CD14-positive monocyte (primary cell): ENCODE measurements at regions not wholly inside any gene's neighbourhood (a gene's known extent, or its start where the extent isn't known, plus 50 kb on each side); places are given as distances from the start of the nearest gene placed in this dataset.

ENCODE experiments used
- DNase-seq, 3 donors: peaks; one replicate each; pipeline ENCODE4 v3.0.0-alpha.2; 2011 to 2022
- H2AFZ ChIP-seq: 2 replicates; pipeline ENCODE4 v1.6.0; 2012; ENCODE audit warnings: mild to moderate bottlenecking, low read depth, low read length, inconsistent platforms; ENCODE audit not compliant: insufficient read depth, poor library complexity, severe bottlenecking
- H3K27ac ChIP-seq, 2 donors: 1 replicate in 1 of 2; 2 replicates in 1 of 2; pipeline ENCODE4 v1.5.1; 2012 to 2013; ENCODE audit warnings: low read length in 2 of 2, control low read depth in 1 of 2, inconsistent platforms in 1 of 2, low read depth in 1 of 2, mild to moderate bottlenecking in 1 of 2
- H3K27me3 ChIP-seq, 2 donors: one replicate each; pipeline versions ENCODE4 v1.6.0 to v1.6.1; 2011 to 2013; ENCODE audit warnings: low read length in 2 of 2; ENCODE audit not compliant: control insufficient read depth in 2 of 2, insufficient read depth in 2 of 2
- H3K36me3 ChIP-seq, 2 donors: replicated peaks in 1 of 2; 1 replicate in 1 of 2; 2 replicates in 1 of 2; pipeline versions ENCODE4 v1.5.1 to v1.6.1; 2012 to 2013; ENCODE audit warnings: low read length in 2 of 2, control low read depth in 1 of 2, inconsistent platforms in 1 of 2, mild to moderate bottlenecking in 1 of 2; ENCODE audit not compliant: insufficient read depth in 2 of 2, control insufficient read depth in 1 of 2
- H3K4me1 ChIP-seq, 2 donors: 1 replicate in 1 of 2; 2 replicates in 1 of 2; pipeline versions ENCODE4 v1.5.1 to v1.6.1; 2012 to 2013; ENCODE audit warnings: low read length in 2 of 2, control low read depth in 1 of 2, inconsistent platforms in 1 of 2, mild to moderate bottlenecking in 1 of 2, moderate library complexity in 1 of 2; ENCODE audit not compliant: insufficient read depth in 2 of 2, control insufficient read depth in 1 of 2
- H3K4me2 ChIP-seq: replicated peaks from 2 replicates; pipeline ENCODE3; 2012; ENCODE audit warnings: low read length, moderate library complexity, mild to moderate bottlenecking; ENCODE audit not compliant: poor library complexity, severe bottlenecking; ENCODE audit errors: extremely low read depth
- H3K4me3 ChIP-seq, 3 experiments: fragments of 200-600 bp in 1 of 3; sonication (generic) in 1 of 3; replicated peaks in 1 of 3; 1 replicate in 2 of 3; 2 replicates in 1 of 3; pipeline ENCODE4 v1.5.1; 2011 to 2013; ENCODE audit warnings: low read length in 3 of 3, mild to moderate bottlenecking in 3 of 3, control low read depth in 2 of 3, low read depth in 2 of 3, inconsistent platforms in 1 of 3, moderate library complexity in 1 of 3
- H3K79me2 ChIP-seq: 2 replicates; pipeline ENCODE4 v1.6.0; 2012; ENCODE audit warnings: mild to moderate bottlenecking, control low read depth, inconsistent platforms, low read length, moderate library complexity; ENCODE audit not compliant: insufficient read depth
- H3K9ac ChIP-seq: 2 replicates; pipeline ENCODE4 v1.6.0; 2017; ENCODE audit warnings: low read length, mild to moderate bottlenecking; ENCODE audit not compliant: insufficient read depth, poor library complexity, severe bottlenecking
- H3K9me3 ChIP-seq, 2 donors: replicated peaks in 1 of 2; 1 replicate in 1 of 2; 2 replicates in 1 of 2; pipeline versions ENCODE4 v1.5.1 to v1.6.1; 2012 to 2013; ENCODE audit warnings: low read length in 2 of 2, control low read depth in 1 of 2; ENCODE audit not compliant: control insufficient read depth in 1 of 2, insufficient read depth in 1 of 2
- H4K20me1 ChIP-seq: 2 replicates; pipeline ENCODE4 v1.6.0; 2012; ENCODE audit warnings: mild to moderate bottlenecking, low read length, control low read depth, moderate library complexity; ENCODE audit not compliant: insufficient read depth
- H3K27ac Mint-ChIP-seq, 7 donors: one replicate each; pipeline ENCODE4 v1.8.0; 2020; ENCODE audit warnings: mild to moderate bottlenecking in 7 of 7, mixed read lengths in 7 of 7, moderate library complexity in 6 of 7, inconsistent platforms in 2 of 7
- H3K27me3 Mint-ChIP-seq, 3 donors: one replicate each; pipeline ENCODE4 v1.8.0; 2021 to 2022; ENCODE audit warnings: low read depth in 3 of 3, mild to moderate bottlenecking in 3 of 3, mixed read lengths in 3 of 3, moderate library complexity in 3 of 3, inconsistent platforms in 1 of 3
- H3K36me3 Mint-ChIP-seq, 2 donors: one replicate each; pipeline ENCODE4 v1.8.0; 2020; ENCODE audit warnings: mixed read lengths in 2 of 2, inconsistent platforms in 1 of 2, mild to moderate bottlenecking in 1 of 2
- H3K4me1 Mint-ChIP-seq: one replicate; pipeline ENCODE4 v1.8.0; 2020; ENCODE audit warnings: mild to moderate bottlenecking, mixed read lengths
- H3K4me3 Mint-ChIP-seq, 2 donors: one replicate each; pipeline ENCODE4 v1.8.0; 2020; ENCODE audit warnings: mild to moderate bottlenecking in 2 of 2, mixed read lengths in 2 of 2, moderate library complexity in 1 of 2
- H3K9me3 Mint-ChIP-seq, 7 donors: one replicate each; pipeline ENCODE4 v1.8.0; 2020 to 2022; ENCODE audit warnings: mixed read lengths in 7 of 7, mild to moderate bottlenecking in 6 of 7, moderate library complexity in 6 of 7, inconsistent platforms in 2 of 7
- WGBS: methylation state at CpG from one replicate; pipeline ENCODE4 v1.1.5; 2013; ENCODE audit warnings: missing lambda C conversion rate; ENCODE audit not compliant: insufficient coverage; 5-methylcytosine and 5-hydroxymethylcytosine counted together
- intact Hi-C, 2 donors: fragments of 100-400 bp; cut with micrococcal nuclease; formaldehyde crosslinking; loops; one replicate each; pipeline versions ENCODE4 v1.15.0 to v1.15.1; 2023
- TF ChIP-seq, protein P1 (sequence below): fragments of 200-600 bp; IDR thresholded peaks from one replicate; pipeline ENCODE4 v1.8.0; 2022; ENCODE audit warnings: antibody characterized with exemption, mild to moderate bottlenecking

DNA sequence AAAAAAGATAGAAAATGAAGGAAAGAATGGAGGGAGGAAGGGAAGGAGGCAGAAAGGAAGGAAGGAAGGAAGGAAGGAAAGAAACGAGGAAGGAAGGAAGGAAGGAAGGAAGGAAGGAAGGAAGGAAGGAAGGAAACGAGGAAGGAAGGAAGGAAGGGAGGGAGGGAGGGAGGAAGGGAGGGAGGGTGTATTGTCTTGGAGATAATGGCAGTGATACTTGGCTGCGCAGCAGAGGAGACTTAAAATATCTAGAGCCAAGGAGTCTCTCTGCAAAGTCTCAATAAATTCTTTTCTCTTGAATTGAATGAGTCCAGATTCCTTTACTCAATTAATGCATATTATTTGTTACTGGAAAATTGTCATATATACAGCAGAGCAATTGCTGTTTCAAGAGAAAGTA, 1059.7 kb downstream of the ZPLD1 start:
- Histone ChIP-seq H3K27ac (no peak overlapping the region), H4K20me1 (no peaks in the 10 kb centered on the region), H3K4me1 (no peaks in the 10 kb centered on the region), H3K4me2 (no peak overlapping the region), H2AFZ (no peak overlapping the region), H3K79me2 (no peaks in the 10 kb centered on the region), H3K4me3 (no peak overlapping the region), H3K36me3 (no peaks in the 10 kb centered on the region), H3K9ac (no peak overlapping the region), H3K9me3 (no peaks in the 10 kb centered on the region), H3K27me3 (no peaks in the 10 kb centered on the region)
- Mint-ChIP-seq H3K27me3 (no peaks in the 10 kb centered on the region), H3K36me3 (no peaks in the 10 kb centered on the region), H3K4me1 (no peaks in the 10 kb centered on the region), H3K27ac (no peak overlapping the region), H3K4me3 (no peak overlapping the region), H3K9me3 (peaks cover 0 to 6% (median 3%) of the 10 kb centered on the region in 7 donors)
- TF ChIP-seq, protein P1, sequence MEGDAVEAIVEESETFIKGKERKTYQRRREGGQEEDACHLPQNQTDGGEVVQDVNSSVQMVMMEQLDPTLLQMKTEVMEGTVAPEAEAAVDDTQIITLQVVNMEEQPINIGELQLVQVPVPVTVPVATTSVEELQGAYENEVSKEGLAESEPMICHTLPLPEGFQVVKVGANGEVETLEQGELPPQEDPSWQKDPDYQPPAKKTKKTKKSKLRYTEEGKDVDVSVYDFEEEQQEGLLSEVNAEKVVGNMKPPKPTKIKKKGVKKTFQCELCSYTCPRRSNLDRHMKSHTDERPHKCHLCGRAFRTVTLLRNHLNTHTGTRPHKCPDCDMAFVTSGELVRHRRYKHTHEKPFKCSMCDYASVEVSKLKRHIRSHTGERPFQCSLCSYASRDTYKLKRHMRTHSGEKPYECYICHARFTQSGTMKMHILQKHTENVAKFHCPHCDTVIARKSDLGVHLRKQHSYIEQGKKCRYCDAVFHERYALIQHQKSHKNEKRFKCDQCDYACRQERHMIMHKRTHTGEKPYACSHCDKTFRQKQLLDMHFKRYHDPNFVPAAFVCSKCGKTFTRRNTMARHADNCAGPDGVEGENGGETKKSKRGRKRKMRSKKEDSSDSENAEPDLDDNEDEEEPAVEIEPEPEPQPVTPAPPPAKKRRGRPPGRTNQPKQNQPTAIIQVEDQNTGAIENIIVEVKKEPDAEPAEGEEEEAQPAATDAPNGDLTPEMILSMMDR: no peak
- intact Hi-C loops: no loop called here
- WGBS: no CpG with 5 or more reads among the region's 3 CpGs
- DNase-seq: no peak

DNA sequence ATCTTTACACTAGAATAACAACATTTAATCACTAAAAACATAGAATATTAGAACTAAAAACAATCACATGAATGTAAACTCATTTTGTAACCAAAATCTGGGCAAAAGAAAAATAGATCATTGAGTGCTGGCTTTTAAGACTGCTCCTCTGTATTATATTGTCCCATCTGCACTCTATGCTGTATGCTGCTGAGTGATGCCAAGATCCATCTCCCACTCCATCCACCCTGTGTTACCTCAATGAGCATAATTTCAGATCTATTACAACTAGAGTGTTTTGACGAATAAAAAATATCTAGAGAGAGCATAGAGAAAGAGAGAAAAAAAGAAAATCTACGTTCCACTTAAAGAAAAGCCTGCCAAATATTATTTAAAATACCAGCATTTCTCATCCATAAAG, 1060.4 kb downstream of the ZPLD1 start:
- no CpG with 5 or more reads among the region's 2 CpGs for WGBS
- Histone ChIP-seq H3K4me3 (no peak overlapping the region), H4K20me1 (no peaks in the 10 kb centered on the region), H3K9me3 (no peaks in the 10 kb centered on the region), H2AFZ (no peak overlapping the region), H3K79me2 (no peaks in the 10 kb centered on the region), H3K9ac (no peak overlapping the region), H3K27ac (no peak overlapping the region), H3K4me2 (no peak overlapping the region), H3K27me3 (no peaks in the 10 kb centered on the region), H3K36me3 (no peaks in the 10 kb centered on the region), H3K4me1 (no peaks in the 10 kb centered on the region)
- no peak overlapping the region for H3K27ac Mint-ChIP-seq
- no peaks in the 10 kb centered on the region for H3K36me3 Mint-ChIP-seq
- no peaks in the 10 kb centered on the region for H3K4me1 Mint-ChIP-seq
- H3K27me3 Mint-ChIP-seq: no peaks in the 10 kb centered on the region
- DNase-seq: no peak
- H3K4me3 Mint-ChIP-seq: no peak overlapping the region
- intact Hi-C loops: no loop called here
- peaks cover 2 to 8% (median 3%) of the 10 kb centered on the region in 7 donors for H3K9me3 Mint-ChIP-seq
- TF ChIP-seq, protein P1: no peak
